ENCODE measurements at regions not wholly inside any gene's neighbourhood (a gene's known extent, or its start where the extent isn't known, plus 50 kb on each side); places are given as distances from the start of the nearest gene placed in this dataset.

DNA sequence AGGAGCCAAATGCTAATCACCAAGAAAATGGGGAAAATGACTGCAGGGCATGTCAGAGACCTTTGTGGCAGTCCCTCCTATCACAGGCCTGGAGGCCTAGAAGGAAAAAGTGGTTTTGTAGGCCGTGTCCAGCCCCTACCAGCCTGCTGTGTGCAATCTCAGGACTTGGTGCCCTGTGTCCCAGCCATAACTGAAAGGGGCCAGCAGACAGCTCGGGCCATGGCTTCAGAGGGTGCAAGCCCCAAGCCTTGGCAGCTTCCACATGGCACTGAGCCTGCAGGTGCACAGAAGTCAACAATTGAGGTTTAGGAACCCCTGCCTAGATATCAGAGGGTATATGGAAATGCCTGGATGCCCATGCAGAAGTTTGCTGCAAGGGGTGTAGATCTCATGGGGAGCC, 391.2 kb upstream of the FSIP2 start:
- Histone ChIP-seq H3K9ac (no peak overlapping the region), H4K20me1 (ENCODE audit: insufficient read depth) (no peaks in the 10 kb centered on the region), H3K79me2 (ENCODE audit: insufficient read depth) (no peaks in the 10 kb centered on the region), H3K4me1 (ENCODE audit: insufficient read depth) (no peaks in the 10 kb centered on the region), H2AFZ (no peak overlapping the region), H3K4me2 (ENCODE audit: unreplicated experiment) (no peak overlapping the region), H3K27ac (no peak overlapping the region), H3K9me2 (ENCODE audit: insufficient read depth) (no peaks in the 10 kb centered on the region), H3K36me3 (ENCODE audit: low read depth) (no peaks in the 10 kb centered on the region), H3K4me3 (no peak overlapping the region), H3F3A (ENCODE audit: insufficient read depth) (no peaks in the 10 kb centered on the region), H3K27me3 (replicated peaks; ENCODE audit: insufficient read depth) (no peaks in the 10 kb centered on the region), H3K9me3 (ENCODE audit: low read depth) (no peaks in the 10 kb centered on the region)
- TF ChIP-seq EZH2 (IDR thresholded peaks at IDR 0.05; ENCODE audit: insufficient read depth, poor library complexity, severe bottlenecking) (no peak), EZH2phosphoT487 (IDR thresholded peaks at IDR 0.05; ENCODE audit: insufficient read depth, low read depth) (no peak)
- no peak for DNase-seq
- WGBS, 2 experiments (ENCODE audit: low coverage in 1 of 2, low lambda C conversion rate in 2 of 2, missing lambda C conversion rate in 2 of 2), result 4 to 11% methylated on average over 2 of the region's 2 CpGs
- in situ Hi-C loops (cut with MboI), result no loop called here

GRCh38 chr2:185360776-185361175, 377.8 kb upstream of the FSIP2 start:
- no peak for DNase-seq
- in situ Hi-C loops (cut with MboI), result no loop called here
- no peaks in the 10 kb centered on the region for H3K36me3 ChIP-seq (ENCODE audit: low read depth)
- no peak overlapping the region for H3K4me2 ChIP-seq (ENCODE audit: unreplicated experiment)
- H3K4me3 ChIP-seq, result no peak overlapping the region
- H4K20me1 ChIP-seq (ENCODE audit: insufficient read depth), result no peaks in the 10 kb centered on the region
- no peaks in the 10 kb centered on the region for H3K79me2 ChIP-seq (ENCODE audit: insufficient read depth)
- no peaks in the 10 kb centered on the region for H3F3A ChIP-seq (ENCODE audit: insufficient read depth)
- no peak overlapping the region for H3K27ac ChIP-seq
- H3K9me3 ChIP-seq (ENCODE audit: low read depth), result no peaks in the 10 kb centered on the region
- TF ChIP-seq EZH2 (IDR thresholded peaks at IDR 0.05; ENCODE audit: insufficient read depth, poor library complexity, severe bottlenecking) (no peak), EZH2phosphoT487 (IDR thresholded peaks at IDR 0.05; ENCODE audit: insufficient read depth, low read depth) (no peak)
- no peak overlapping the region for H2AFZ ChIP-seq
- no peaks in the 10 kb centered on the region for H3K27me3 ChIP-seq (replicated peaks; ENCODE audit: insufficient read depth)
- H3K4me1 ChIP-seq (ENCODE audit: insufficient read depth), result no peaks in the 10 kb centered on the region
- H3K9me2 ChIP-seq (ENCODE audit: insufficient read depth), result no peaks in the 10 kb centered on the region
- H3K9ac ChIP-seq, result no peak overlapping the region
- 21 to 26% methylated on average over 3 of the region's 3 CpGs for WGBS, 2 experiments (ENCODE audit: low coverage in 1 of 2, low lambda C conversion rate in 2 of 2, missing lambda C conversion rate in 2 of 2)

DNA sequence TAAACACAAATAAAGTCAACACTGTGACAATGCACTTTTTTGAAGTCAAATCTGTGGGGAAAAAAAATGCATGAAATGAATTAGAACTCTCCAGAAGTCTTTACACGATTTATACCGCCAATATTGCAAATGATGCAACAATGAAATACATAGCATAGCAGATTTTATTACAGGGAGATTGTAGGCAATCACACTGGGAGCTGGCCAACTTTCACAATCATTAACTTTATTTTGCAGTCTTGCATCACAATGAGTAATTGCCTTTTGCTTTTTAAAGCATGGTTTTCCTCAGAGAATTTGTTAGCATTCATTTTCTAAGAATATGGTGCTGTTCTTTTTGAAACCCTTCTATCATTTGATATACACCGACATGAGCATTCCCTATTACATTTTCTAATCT, 366.4 kb upstream of the FSIP2 start:
- DNase-seq, result peak; percentile 1
- no peaks in the 10 kb centered on the region for H4K20me1 ChIP-seq (ENCODE audit: insufficient read depth)
- in situ Hi-C loops (cut with MboI), result no loop called here
- no peak overlapping the region for H3K4me2 ChIP-seq (ENCODE audit: unreplicated experiment)
- TF ChIP-seq EZH2phosphoT487 (IDR thresholded peaks at IDR 0.05; ENCODE audit: insufficient read depth, low read depth), result no peak
- no peak for TF ChIP-seq EZH2 (IDR thresholded peaks at IDR 0.05; ENCODE audit: insufficient read depth, poor library complexity, severe bottlenecking)
- H3K9me3 ChIP-seq (ENCODE audit: low read depth), result no peaks in the 10 kb centered on the region
- no peaks in the 10 kb centered on the region for H3K79me2 ChIP-seq (ENCODE audit: insufficient read depth)
- H3K27ac ChIP-seq, result no peak overlapping the region
- H3K9ac ChIP-seq, result no peak overlapping the region
- no peaks in the 10 kb centered on the region for H3F3A ChIP-seq (ENCODE audit: insufficient read depth)
- H3K9me2 ChIP-seq (ENCODE audit: insufficient read depth), result 0 out of 2 replicates have a peak, but pooled peaks cover 3% of the 10 kb centered on the region
- no peak overlapping the region for H3K4me3 ChIP-seq
- no peaks in the 10 kb centered on the region for H3K27me3 ChIP-seq (replicated peaks; ENCODE audit: insufficient read depth)
- H2AFZ ChIP-seq, result no peak overlapping the region
- no peaks in the 10 kb centered on the region for H3K36me3 ChIP-seq (ENCODE audit: low read depth)
- 2 to 8% methylated on average over 3 of the region's 3 CpGs for WGBS, 2 experiments (ENCODE audit: low coverage in 1 of 2, low lambda C conversion rate in 2 of 2, missing lambda C conversion rate in 2 of 2)
- H3K4me1 ChIP-seq (ENCODE audit: insufficient read depth), result no peaks in the 10 kb centered on the region

DNA sequence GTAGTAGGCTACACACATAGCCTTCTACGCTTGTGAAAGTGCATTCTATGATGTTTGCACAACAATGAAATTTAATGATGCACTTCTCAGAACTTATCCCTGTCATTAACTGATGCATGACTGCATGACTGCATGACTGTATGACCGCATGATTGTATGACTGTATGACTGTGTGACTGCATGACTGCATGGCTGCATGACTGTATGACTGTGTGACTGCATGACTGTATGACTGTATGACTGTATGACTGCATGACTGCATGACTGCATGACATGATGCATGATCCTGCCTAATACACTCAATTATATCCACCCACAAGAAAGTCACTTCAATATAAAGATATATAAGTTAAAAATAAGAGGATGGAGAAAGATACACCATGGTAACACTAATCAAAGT, 365.4 kb upstream of the FSIP2 start:
- TF ChIP-seq EZH2 (IDR thresholded peaks at IDR 0.05; ENCODE audit: insufficient read depth, poor library complexity, severe bottlenecking) (no peak), EZH2phosphoT487 (IDR thresholded peaks at IDR 0.05; ENCODE audit: insufficient read depth, low read depth) (no peak)
- Histone ChIP-seq H3K4me3 (no peak overlapping the region), H4K20me1 (ENCODE audit: insufficient read depth) (no peaks in the 10 kb centered on the region), H3K9me2 (ENCODE audit: insufficient read depth) (0 out of 2 replicates have a peak, but pooled peaks cover 3% of the 10 kb centered on the region), H3F3A (ENCODE audit: insufficient read depth) (no peaks in the 10 kb centered on the region), H3K36me3 (ENCODE audit: low read depth) (no peaks in the 10 kb centered on the region), H3K9me3 (ENCODE audit: low read depth) (no peaks in the 10 kb centered on the region), H3K9ac (no peak overlapping the region), H3K4me2 (ENCODE audit: unreplicated experiment) (no peak overlapping the region), H3K4me1 (ENCODE audit: insufficient read depth) (no peaks in the 10 kb centered on the region), H3K27ac (no peak overlapping the region), H3K79me2 (ENCODE audit: insufficient read depth) (no peaks in the 10 kb centered on the region), H3K27me3 (replicated peaks; ENCODE audit: insufficient read depth) (no peaks in the 10 kb centered on the region), H2AFZ (no peak overlapping the region)
- DNase-seq, result no peak
- in situ Hi-C loops (cut with MboI), result no loop called here
- 37 to 41% methylated on average over 2 of the region's 2 CpGs for WGBS, 2 experiments (ENCODE audit: low coverage in 1 of 2, low lambda C conversion rate in 2 of 2, missing lambda C conversion rate in 2 of 2)

DNA sequence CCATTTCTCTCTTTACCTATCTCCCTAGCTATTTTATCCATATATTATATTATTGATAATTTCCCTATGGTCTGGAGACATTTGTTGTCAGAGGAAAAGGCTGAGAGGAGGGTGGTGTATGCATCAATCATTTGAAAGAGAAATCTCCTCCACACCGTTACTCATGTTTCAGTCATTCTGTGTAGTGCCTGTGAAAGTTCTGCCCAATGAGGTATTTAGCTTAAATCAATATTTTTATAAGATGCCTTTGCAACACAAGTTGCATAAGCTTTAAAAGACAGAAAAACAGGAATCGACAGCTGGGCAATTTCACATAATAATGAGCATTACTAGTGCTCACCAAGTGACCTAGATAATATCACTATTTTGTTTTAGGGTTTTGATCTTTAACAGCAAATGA, 363.7 kb upstream of the FSIP2 start:
- WGBS, 2 experiments (ENCODE audit: low coverage in 1 of 2, low lambda C conversion rate in 2 of 2, missing lambda C conversion rate in 2 of 2), result 18 to 22% methylated on average over 2 of the region's 2 CpGs
- H2AFZ ChIP-seq, result no peak overlapping the region
- no peaks in the 10 kb centered on the region for H4K20me1 ChIP-seq (ENCODE audit: insufficient read depth)
- 0 out of 2 replicates have a peak, but pooled peaks cover 3% of the 10 kb centered on the region for H3K9me2 ChIP-seq (ENCODE audit: insufficient read depth)
- H3K27me3 ChIP-seq (replicated peaks; ENCODE audit: insufficient read depth), result no peaks in the 10 kb centered on the region
- no peak overlapping the region for H3K27ac ChIP-seq
- H3K36me3 ChIP-seq (ENCODE audit: low read depth), result no peaks in the 10 kb centered on the region
- in situ Hi-C loops (cut with MboI), result no loop called here
- DNase-seq, result no peak
- no peaks in the 10 kb centered on the region for H3K9me3 ChIP-seq (ENCODE audit: low read depth)
- H3K4me3 ChIP-seq, result no peak overlapping the region
- H3K4me1 ChIP-seq (ENCODE audit: insufficient read depth), result no peaks in the 10 kb centered on the region
- no peaks in the 10 kb centered on the region for H3K79me2 ChIP-seq (ENCODE audit: insufficient read depth)
- no peak overlapping the region for H3K4me2 ChIP-seq (ENCODE audit: unreplicated experiment)
- no peaks in the 10 kb centered on the region for H3F3A ChIP-seq (ENCODE audit: insufficient read depth)
- TF ChIP-seq EZH2 (IDR thresholded peaks at IDR 0.05; ENCODE audit: insufficient read depth, poor library complexity, severe bottlenecking), result no peak
- TF ChIP-seq EZH2phosphoT487 (IDR thresholded peaks at IDR 0.05; ENCODE audit: insufficient read depth, low read depth), result no peak
- H3K9ac ChIP-seq, result no peak overlapping the region

Measured in GM23248 (cell line).